HG03135 (cell line): ENCODE measurements at regions not wholly inside any gene's neighbourhood (a gene's known extent, or its start where the extent isn't known, plus 50 kb on each side); places are given as distances from the start of the nearest gene placed in this dataset.
A peak's percentile ranks its signal among the peaks of the same experiment; 100 is the strongest.

Experiments used
- ATAC-seq: cut with Tn5 transposase; IDR thresholded peaks from one replicate; pipeline ENCODE4 v1.9.1; 2021; ENCODE audit warnings: mild to moderate bottlenecking, moderate library complexity; ENCODE audit not compliant: unreplicated experiment

- ATAC-seq: no peak
Observed at GRCh38 chr12:73321776-73322175, 1049.6 kb downstream of the TRHDE start.

GRCh38 chr12:73330584-73331351 lies 1058.6 kb downstream of the TRHDE start:
- ATAC-seq: no peak

- ATAC-seq: no peak
Observed at GRCh38 chr12:73341559-73342247, 1069.5 kb downstream of the TRHDE start.

GRCh38 chr12:73342733-73343132 lies 1070.6 kb downstream of the TRHDE start:
- ATAC-seq: no peak

DNA sequence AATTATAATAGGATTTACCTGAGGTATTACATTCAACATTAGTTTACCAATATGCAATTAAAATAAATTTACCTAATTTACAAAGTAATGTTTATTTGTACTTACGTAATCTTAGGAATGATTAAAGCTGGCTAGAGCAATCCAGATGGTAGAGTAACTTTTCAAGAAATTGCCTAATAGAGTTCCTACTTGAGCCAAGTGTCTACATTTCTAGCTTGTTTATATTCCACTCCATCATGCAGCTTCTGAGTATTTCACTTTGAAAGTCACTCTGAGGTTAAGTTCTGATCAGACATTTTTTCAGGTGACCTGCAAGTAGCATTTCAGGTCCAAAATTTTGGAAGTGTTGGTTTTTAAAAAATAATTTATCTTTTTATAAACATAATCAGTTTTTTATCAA lies 1080.7 kb downstream of the TRHDE start:
- no peak for ATAC-seq

- no peak for ATAC-seq
Observed at GRCh38 chr12:73361156-73361863, 1089.1 kb downstream of the TRHDE start.

- no peak for ATAC-seq
Observed at GRCh38 chr12:73361864-73362230, 1089.7 kb downstream of the TRHDE start.

GRCh38 chr12:73362666-73363065 lies 1090.5 kb downstream of the TRHDE start:
- no peak for ATAC-seq

DNA sequence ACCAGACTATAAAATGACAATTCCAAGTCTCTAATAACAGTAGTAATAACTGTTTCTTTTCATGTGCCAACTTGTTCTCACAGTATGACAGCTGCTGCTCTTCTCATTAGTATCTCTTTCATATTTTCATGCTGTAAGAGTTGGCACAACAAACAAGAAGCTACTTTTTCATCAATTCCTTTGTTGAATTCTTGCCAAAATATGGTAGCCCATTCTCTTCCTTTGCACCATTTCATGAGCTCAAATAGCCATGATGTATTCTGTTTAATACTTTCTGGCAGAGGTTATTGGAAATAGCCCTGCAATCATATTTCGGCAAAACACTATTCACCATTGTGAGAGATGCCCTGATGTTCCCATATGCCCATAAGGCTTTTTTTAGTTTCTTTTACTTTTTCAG lies 1100.7 kb downstream of the TRHDE start:
- ATAC-seq: no peak

DNA sequence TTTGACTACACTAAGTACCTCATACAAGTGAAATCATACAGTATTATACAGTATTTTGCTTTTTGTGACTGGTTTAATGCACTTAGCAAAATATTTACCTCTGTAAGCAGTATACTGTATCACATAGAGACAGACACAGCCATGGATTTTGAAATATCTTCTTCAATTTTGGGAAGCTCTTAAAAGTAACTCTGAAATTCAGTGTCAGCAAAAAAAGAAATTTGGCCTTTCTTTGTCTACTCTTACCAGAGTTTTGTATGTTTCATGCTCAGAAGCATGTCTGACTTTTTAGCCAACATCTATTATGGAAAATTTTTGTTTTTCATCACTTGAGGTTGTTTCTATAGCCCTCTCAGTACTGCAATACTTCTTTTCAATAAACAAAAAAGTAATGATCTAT lies 1102.2 kb downstream of the TRHDE start:
- no peak for ATAC-seq

GRCh38 chr12:73383584-73384222 lies 1111.5 kb downstream of the TRHDE start:
- ATAC-seq: no peak

DNA sequence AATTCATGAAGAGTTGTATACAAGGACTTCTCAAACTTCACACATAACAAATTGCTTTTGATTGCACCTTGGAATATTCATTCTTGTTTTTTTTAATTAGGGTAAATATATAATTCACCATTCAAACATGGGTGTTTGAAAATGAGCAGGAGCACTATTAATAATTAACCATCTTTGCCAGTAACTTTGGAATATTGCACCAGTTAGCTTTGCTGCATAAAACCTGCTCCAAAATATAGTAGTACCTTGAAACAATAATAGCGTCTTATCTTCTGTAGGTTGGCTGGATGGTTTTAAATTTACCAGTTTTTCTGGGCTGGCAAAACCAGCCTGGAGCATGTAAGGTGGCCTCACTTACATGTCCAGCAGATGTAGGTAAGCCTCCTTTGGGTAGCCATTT lies 1112.4 kb downstream of the TRHDE start:
- ATAC-seq: no peak

GRCh38 chr12:73390261-73390660 lies 1118.1 kb downstream of the TRHDE start:
- ATAC-seq: no peak

DNA sequence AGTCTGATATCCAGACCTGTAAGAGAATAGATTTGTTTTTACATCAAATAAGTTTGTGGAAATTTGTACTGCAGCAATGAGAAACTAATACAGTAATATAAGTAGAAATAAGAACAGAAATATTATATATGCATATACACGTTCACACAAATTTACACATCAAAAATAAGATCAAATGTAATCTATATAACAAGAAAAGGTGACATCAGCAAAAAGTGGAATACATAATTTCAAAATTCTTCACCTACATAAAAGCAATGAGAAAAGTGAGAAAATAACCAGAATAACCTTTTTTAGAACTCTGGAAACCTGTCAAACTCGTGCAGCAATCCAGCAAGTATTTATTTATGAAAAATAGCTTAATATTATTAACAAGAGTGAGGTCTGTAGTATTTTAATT lies 1124.6 kb upstream of the ATXN7L3B start:
- no peak for ATAC-seq

GRCh38 chr12:73413974-73414373 lies 1123.7 kb upstream of the ATXN7L3B start:
- ATAC-seq: no peak

- ATAC-seq: no peak
Observed at GRCh38 chr12:73414926-73415325, 1122.7 kb upstream of the ATXN7L3B start.

GRCh38 chr12:73418541-73418940 lies 1119.1 kb upstream of the ATXN7L3B start:
- ATAC-seq: no peak

GRCh38 chr12:73421832-73422231 lies 1115.8 kb upstream of the ATXN7L3B start:
- peak; percentile 85 for ATAC-seq

DNA sequence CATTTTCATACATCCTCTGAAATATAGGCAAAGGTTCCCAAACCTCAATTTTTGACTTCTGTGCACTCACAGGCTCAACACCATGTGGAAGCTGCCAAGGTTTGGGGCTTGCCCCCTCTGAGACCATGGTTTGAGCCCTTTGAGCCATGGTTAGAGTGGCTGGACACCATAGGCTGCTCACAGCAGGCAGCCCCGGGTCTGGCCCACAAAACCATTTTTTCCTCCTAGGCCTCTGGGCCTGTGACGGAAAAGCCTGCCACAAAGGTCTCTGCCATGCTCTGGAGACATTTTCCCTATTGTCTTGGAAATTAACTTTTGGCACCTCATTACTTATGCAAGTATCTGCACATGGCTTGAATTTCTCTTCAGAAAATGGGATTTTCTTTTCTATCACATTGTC lies 1113.2 kb upstream of the ATXN7L3B start:
- no peak for ATAC-seq

- ATAC-seq: peak; percentile 87
Observed at GRCh38 chr12:73445658-73446324, 1091.8 kb upstream of the ATXN7L3B start.
